Pancreas (tissue), 10 donors: ENCODE measurements at regions not wholly inside any gene's neighbourhood (a gene's known extent, or its start where the extent isn't known, plus 50 kb on each side); places are given as distances from the start of the nearest gene placed in this dataset.

Source experiments
- ATAC-seq, 4 donors: fragments of 200-7000 bp; cut with Tn5 transposase; one replicate each; pipeline versions ENCODE4 v1.8.0 to v1.9.1; 2020; ENCODE audit warnings: mild to moderate bottlenecking in 4 of 4, moderate library complexity in 4 of 4
- DNase-seq, 6 donors: peaks; one replicate each; pipeline ENCODE4 v3.0.0-alpha.2; 2020
- FAIRE-seq: peaks from 2 replicates; lab custom pipeline; 2012; peaks lifted over from hg19 to GRCh38; lab: Jason Lieb, UNC
- H3K27ac ChIP-seq, 4 donors: fragments of 200-600 bp; sonication (generic); 1 replicate in 3 of 4; 2 replicates in 1 of 4; pipeline versions ENCODE4 v1.5.0 to v1.8.0; 2020
- H3K27me3 ChIP-seq, 4 donors: fragments of 200-600 bp; one replicate each; pipeline ENCODE4 v1.8.0; 2021
- H3K36me3 ChIP-seq, 3 donors: fragments of 200-600 bp; sonication (generic) in 1 of 3; one replicate each; pipeline versions ENCODE4 v1.5.0 to v1.8.0; 2020 to 2021
- H3K4me1 ChIP-seq, 3 donors: fragments of 200-600 bp; one replicate each; pipeline ENCODE4 v1.8.0; 2021
- H3K4me3 ChIP-seq, 4 donors: fragments of 200-600 bp; sonication (generic) in 2 of 4; one replicate each; pipeline versions ENCODE4 v1.5.0 to v1.8.0; 2020 to 2021
- H3K9me3 ChIP-seq, 4 donors: fragments of 200-600 bp; one replicate each; pipeline ENCODE4 v1.8.0; 2021
- WGBS, 2 donors: extraction: QIAGEN DNeasy Blood & Tissue Kit; methylation state at CpG; one replicate each; pipeline ENCODE4 v1.1.7; 2013; 5-methylcytosine and 5-hydroxymethylcytosine counted together
- intact Hi-C, 3 donors: fragments of 100-400 bp; cut with DNase I; formaldehyde crosslinking; loops; one replicate each; pipeline versions ENCODE4 v1.11.1 to v1.14.2; 2022
- TF ChIP-seq, protein P1 (sequence below), 4 donors: fragments of 200-600 bp; sonication (generic) in 3 of 4; IDR thresholded peaks; one replicate each; pipeline versions ENCODE4 v1.5.0 to v1.8.0; 2021; ENCODE audit warnings: antibody characterized with exemption in 4 of 4
- donor health status: healthy with polysubstance abuse.
- donor health status: DM: no; HTN: no; CAD: no; lungs with moderate emphysema.
- donor health status: DM: no; HTN: no; CAD: no.
- donor health status: control.
- donor health status: control.
- donor health status: Bipolar disorder and iron deficiency.
- donor health status: DM: yes; HTN: yes; CAD: no.
- donor health status: DM: no; HTN: no; CAD: no.
- donor health status: DM: no; HTN: no; CAD: no.
- donor health status: DM: yes; HTN: yes; CAD: no.

DNA sequence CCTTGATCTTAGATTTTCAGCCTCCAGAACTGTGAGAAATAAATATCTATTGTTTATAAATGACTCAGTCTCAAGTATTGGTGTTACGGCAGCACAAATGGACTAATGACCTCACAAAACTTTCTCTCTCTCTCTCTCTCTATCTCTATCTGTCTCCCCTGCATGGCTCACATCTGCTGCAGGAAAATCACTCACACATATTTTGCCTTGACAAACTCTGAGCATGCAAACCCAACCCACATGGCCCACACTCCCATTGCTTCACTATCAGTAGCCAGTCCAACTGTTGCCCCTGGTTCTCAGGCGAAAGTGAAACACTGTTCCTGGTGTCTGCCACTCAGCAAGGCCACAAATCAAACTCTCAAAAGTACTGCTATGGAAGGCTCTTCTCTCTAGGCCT lies 66.4 kb upstream of the PIK3R1 start:
- Histone ChIP-seq H3K36me3 (no peaks in the 10 kb centered on the region), H3K4me3 (no peak overlapping the region), H3K27me3 (no peaks in the 10 kb centered on the region), H3K9me3 (no peaks in the 10 kb centered on the region), H3K4me1 (no peaks in the 10 kb centered on the region), H3K27ac (no peak overlapping the region)
- no peak for DNase-seq
- intact Hi-C loops: no loop called here
- TF ChIP-seq, protein P1, sequence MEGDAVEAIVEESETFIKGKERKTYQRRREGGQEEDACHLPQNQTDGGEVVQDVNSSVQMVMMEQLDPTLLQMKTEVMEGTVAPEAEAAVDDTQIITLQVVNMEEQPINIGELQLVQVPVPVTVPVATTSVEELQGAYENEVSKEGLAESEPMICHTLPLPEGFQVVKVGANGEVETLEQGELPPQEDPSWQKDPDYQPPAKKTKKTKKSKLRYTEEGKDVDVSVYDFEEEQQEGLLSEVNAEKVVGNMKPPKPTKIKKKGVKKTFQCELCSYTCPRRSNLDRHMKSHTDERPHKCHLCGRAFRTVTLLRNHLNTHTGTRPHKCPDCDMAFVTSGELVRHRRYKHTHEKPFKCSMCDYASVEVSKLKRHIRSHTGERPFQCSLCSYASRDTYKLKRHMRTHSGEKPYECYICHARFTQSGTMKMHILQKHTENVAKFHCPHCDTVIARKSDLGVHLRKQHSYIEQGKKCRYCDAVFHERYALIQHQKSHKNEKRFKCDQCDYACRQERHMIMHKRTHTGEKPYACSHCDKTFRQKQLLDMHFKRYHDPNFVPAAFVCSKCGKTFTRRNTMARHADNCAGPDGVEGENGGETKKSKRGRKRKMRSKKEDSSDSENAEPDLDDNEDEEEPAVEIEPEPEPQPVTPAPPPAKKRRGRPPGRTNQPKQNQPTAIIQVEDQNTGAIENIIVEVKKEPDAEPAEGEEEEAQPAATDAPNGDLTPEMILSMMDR (IDR thresholded peaks at IDR 0.05): no peak
- ATAC-seq: no peak
- 79 to 97% methylated on average over 2 of the region's 2 CpGs for WGBS, 2 donors
- no peak for FAIRE-seq

DNA sequence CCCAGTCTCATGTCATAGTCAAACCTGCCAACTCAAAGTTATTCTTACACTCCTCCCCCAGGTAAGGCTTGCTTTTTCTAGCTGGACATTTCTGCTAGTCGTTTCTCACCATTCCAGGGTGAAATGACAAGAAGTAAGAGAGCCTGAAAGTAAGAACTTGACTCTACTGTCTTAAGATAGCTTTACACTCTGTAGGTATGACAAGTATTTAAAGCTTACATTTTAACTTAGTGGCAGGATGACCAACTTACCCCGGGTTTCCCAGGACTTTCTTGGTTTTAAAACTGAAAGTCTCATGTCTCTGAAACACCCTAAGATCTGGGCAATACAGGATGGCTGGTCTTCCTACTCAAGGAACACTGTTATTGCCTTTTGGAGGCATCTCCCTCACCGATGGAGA lies 67.5 kb upstream of the PIK3R1 start:
- H3K4me1 ChIP-seq: no peaks in the 10 kb centered on the region
- DNase-seq (no peak), ATAC-seq (no peak), FAIRE-seq (no peak)
- no peaks in the 10 kb centered on the region for H3K27me3 ChIP-seq
- H3K36me3 ChIP-seq: no peaks in the 10 kb centered on the region
- no peak overlapping the region for H3K4me3 ChIP-seq
- H3K27ac ChIP-seq: no peak overlapping the region
- no peaks in the 10 kb centered on the region for H3K9me3 ChIP-seq
- intact Hi-C loops: no loop called here
- WGBS, 2 donors: 59 to 62% methylated on average over 3 of the region's 3 CpGs
- TF ChIP-seq, protein P1 (IDR thresholded peaks at IDR 0.05): no peak

- H3K27ac ChIP-seq: no peak overlapping the region
- WGBS, 2 donors: 60 to 85% methylated on average over 3 of the region's 3 CpGs
- TF ChIP-seq, protein P1 (IDR thresholded peaks at IDR 0.05): no peak
- no peaks in the 10 kb centered on the region for H3K36me3 ChIP-seq
- no peak overlapping the region for H3K4me3 ChIP-seq
- no peak for FAIRE-seq
- ATAC-seq: no peak
- no peaks in the 10 kb centered on the region for H3K9me3 ChIP-seq
- H3K4me1 ChIP-seq: no peaks in the 10 kb centered on the region
- intact Hi-C loops: no loop called here
- DNase-seq: no peak
- no peaks in the 10 kb centered on the region for H3K27me3 ChIP-seq
These were observed 67.9 kb upstream of the PIK3R1 start for GRCh38 chr5:68147659-68148058.

DNA sequence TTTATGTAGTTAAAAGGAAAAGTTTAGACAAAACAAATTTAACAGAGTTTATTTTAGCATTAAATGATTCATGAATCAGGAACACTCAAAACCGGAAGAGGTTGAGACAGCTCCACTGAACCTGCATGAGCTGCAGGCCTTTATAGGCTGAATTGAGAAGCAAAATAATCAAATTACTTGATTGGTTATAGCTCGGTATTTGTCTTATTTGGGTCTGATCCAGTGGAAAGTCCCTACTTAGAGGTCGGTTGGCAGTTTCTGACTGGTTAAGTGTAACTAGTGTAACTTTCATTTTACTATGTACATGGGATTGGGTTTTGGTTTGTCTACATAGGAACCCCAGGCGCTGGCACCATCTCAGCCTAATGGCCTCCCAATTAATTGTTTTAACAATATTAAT lies 74.1 kb upstream of the PIK3R1 start:
- peak in 1 of 4 donors; percentile 39 for ATAC-seq
- Histone ChIP-seq H3K27me3 (no peaks in the 10 kb centered on the region), H3K9me3 (no peaks in the 10 kb centered on the region), H3K27ac (no peak overlapping the region), H3K4me3 (no peak overlapping the region), H3K4me1 (no peaks in the 10 kb centered on the region), H3K36me3 (no peaks in the 10 kb centered on the region)
- no peak for DNase-seq
- TF ChIP-seq, protein P1 (IDR thresholded peaks at IDR 0.05): no peak
- WGBS, 2 donors: 56 to 61% methylated on average over 4 of the region's 4 CpGs
- no peak for FAIRE-seq
- intact Hi-C loops: no loop called here

- Histone ChIP-seq H3K9me3 (no peaks in the 10 kb centered on the region), H3K36me3 (no peaks in the 10 kb centered on the region), H3K4me1 (no peaks in the 10 kb centered on the region), H3K27ac (no peak overlapping the region), H3K27me3 (no peaks in the 10 kb centered on the region), H3K4me3 (no peak overlapping the region)
- WGBS, 2 donors: 77 to 87% methylated on average over 1 of the region's 1 CpG
- intact Hi-C loops: no loop called here
- no peak for FAIRE-seq
- TF ChIP-seq, protein P1 (IDR thresholded peaks at IDR 0.05): no peak
- ATAC-seq: no peak
- DNase-seq: no peak
These were observed 74.8 kb upstream of the PIK3R1 start for GRCh38 chr5:68140763-68141162.
